Esophagus squamous epithelium (tissue), 4 donors: ENCODE measurements at regions not wholly inside any gene's neighbourhood (a gene's known extent, or its start where the extent isn't known, plus 50 kb on each side); places are given as distances from the start of the nearest gene placed in this dataset.

Source experiments
- POLR2A ChIP-seq, 4 donors: fragments of 450-650 bp; IDR thresholded peaks; one replicate each; pipeline ENCODE4 v1.6.1; 2017; ENCODE audit warnings: antibody characterized with exemption in 4 of 4, mild to moderate bottlenecking in 4 of 4, moderate library complexity in 3 of 4
- TF ChIP-seq, protein P1 (sequence below), 6 experiments: fragments of 450-650 bp in 4 of 6; fragments of 200-600 bp in 2 of 6; sonication (generic) in 2 of 6; IDR thresholded peaks; one replicate each; pipeline ENCODE4 v1.5.1; 2016 to 2019; ENCODE audit warnings: antibody characterized with exemption in 6 of 6, mild to moderate bottlenecking in 4 of 6, moderate library complexity in 4 of 6

DNA sequence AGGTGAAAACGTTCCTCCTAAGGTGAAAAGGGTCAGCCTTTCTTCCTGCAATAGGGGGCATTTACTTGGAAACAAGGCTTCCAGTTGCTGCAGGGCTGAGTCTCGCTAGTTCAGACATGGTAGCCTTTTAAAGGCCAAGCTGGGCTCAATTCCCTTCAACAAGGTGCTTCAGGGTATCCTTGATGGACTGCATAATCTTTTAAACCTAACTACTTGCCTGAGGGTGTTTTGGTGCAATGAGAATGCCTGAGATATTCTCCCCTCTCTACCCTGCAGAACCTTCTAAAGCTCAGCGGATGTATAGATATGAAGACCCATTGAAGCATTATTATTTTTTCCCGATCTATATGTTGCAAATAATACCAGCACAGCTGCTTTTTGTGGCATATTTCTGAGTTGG lies 416.1 kb downstream of the QKI start:
- TF ChIP-seq, protein P1, sequence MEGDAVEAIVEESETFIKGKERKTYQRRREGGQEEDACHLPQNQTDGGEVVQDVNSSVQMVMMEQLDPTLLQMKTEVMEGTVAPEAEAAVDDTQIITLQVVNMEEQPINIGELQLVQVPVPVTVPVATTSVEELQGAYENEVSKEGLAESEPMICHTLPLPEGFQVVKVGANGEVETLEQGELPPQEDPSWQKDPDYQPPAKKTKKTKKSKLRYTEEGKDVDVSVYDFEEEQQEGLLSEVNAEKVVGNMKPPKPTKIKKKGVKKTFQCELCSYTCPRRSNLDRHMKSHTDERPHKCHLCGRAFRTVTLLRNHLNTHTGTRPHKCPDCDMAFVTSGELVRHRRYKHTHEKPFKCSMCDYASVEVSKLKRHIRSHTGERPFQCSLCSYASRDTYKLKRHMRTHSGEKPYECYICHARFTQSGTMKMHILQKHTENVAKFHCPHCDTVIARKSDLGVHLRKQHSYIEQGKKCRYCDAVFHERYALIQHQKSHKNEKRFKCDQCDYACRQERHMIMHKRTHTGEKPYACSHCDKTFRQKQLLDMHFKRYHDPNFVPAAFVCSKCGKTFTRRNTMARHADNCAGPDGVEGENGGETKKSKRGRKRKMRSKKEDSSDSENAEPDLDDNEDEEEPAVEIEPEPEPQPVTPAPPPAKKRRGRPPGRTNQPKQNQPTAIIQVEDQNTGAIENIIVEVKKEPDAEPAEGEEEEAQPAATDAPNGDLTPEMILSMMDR (IDR thresholded peaks at IDR 0.05), result no peak
- no peak for TF ChIP-seq POLR2A (IDR thresholded peaks at IDR 0.05)
